ENCODE measurements at regions not wholly inside any gene's neighbourhood (a gene's known extent, or its start where the extent isn't known, plus 50 kb on each side); places are given as distances from the start of the nearest gene placed in this dataset.

DNA sequence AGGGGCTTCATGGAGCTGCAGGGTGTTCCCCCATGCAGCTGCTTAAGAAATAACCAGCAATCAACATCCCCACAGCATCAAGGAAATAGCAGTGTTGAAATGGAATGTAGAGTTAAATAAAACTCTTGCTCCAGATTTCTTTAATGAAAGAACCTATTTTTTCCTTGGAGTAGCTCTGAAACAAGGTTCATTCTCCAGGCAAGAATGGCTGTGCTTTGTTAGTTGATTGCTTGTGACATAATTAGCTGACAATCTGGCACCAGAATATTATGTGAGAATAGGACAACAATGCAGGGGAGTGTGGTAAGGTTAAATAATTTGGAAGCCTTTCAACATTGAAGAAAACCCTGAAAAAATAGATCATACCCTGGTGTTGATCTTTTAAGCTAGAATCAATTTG is 254.2 kb upstream of the RRP15 start (continued):
- TF ChIP-seq EZH2 (IDR thresholded peaks at IDR 0.05; ENCODE audit: low read depth, low read length, severe bottlenecking), result no peak
- TF ChIP-seq HDAC2 (IDR thresholded peaks at IDR 0.05; ENCODE audit: borderline replicate concordance in 1 of 2, low read depth in 2 of 2, low read length in 2 of 2), result no peak
